ENCODE measurements at regions not wholly inside any gene's neighbourhood (a gene's known extent, or its start where the extent isn't known, plus 50 kb on each side); places are given as distances from the start of the nearest gene placed in this dataset.
"Not testable (repeated sequence)": the region's sequence is repeated elsewhere in the genome, so short reads cannot be mapped to it uniquely, and the experiment has no call there.

DNA sequence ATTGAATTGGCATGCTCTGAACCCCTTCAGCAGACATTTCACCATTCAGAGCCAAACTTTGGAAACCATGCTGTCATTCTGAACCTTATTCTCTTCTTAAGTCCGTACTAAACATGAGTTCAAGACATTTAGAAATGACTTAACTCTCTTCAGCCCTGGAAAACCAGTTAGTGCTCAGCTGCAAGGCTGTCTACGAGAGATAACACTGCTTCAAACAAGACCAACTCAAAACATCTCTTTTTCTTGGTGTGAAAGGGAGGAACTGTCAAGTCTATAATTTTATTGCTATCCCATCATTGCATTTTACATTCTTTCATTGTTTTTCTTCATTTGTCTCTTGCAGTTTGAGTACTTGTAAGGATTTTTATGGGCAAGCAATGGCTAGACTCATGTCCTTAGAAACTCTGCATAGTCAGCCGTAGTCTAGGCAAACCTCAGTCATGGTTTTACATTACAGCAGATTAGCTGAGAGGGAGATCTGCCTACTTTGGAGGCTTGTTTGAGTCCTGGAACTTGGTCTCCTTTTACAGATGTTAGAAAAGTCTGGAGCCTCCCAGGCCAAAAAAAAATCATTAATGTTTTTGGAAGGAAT is 120.6 kb upstream of the JADE1 start:
- DNase-seq (ENCODE audit: low spot score) = no peak

DNA sequence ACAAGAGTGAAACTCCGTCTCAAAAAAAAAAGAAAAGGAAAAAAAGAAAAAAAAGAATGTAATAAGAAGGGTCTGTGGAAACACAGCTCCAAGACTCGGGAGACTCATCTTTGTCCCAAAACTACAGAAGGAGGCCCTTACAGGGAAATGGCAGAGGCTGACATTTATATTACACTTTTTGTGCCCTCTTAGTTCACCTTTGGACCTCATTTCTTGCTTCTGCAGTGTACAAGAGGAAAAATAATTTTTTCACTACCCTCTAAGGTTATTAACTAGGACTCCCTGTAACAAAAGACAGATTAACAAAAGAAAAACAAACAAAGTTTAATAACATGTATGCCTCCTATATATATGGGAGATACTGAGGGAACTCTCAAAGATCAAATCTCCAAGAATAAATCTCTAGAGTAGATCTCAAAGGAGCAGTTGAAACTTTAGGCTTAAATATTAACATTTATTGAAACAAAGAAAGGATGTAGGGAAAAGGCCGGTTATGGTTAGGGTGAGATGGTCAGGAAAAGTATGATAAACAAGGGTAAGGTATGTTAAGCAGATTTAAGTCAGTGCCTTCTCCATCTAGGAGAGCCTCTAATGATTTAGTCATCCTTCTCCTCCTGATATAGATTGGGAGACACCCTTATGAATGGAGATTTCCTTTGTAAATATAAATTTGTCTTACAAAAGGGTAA is 121.3 kb upstream of the JADE1 start:
- no peak for DNase-seq (ENCODE audit: low spot score)

DNA sequence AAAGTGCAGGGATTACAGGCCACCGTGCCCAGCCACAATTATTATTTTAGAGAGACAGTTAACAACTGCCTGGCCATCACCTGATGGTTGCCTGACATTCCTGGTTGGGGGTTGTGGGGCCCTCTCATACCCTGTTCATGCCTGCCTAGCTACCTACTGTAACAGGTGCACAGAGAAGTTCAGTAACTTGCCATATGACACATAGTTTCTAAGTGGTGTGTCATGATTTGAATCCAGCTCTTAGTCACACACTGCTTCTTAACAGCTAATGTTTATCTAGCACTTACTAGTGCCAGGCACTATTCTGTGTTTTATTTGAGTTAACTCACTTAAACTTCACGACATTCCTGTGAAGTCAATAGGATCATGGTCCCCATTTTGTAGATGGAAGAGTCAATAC is 122.7 kb upstream of the JADE1 start:
- DNase-seq (ENCODE audit: low spot score) = no peak

DNA sequence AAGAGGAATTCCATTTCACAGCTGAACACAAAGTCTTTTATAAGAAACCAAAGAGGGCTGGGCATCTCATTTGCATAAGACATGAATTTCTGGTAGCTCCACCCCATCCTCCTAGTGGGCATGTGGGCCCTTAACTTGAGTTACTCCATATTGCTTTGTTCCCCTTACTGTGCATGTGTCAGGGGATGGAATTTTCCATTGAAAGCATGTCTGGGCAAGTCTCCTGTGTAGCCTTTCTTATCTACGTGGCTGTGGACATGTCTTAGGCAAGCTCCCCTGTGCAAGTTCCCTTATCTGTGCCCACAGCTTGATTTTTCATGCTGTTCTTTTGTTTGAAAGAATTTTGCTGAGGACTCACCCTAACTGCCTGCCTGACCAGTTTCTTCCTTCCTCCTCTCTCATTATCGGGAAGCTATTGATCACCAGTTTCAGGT is 123.5 kb upstream of the JADE1 start:
- DNase-seq (ENCODE audit: low spot score) = no peak

- DNase-seq (ENCODE audit: low spot score) = no peak
Observed at GRCh38 chr4:128684016-128684415, 125.5 kb upstream of the JADE1 start.

DNA sequence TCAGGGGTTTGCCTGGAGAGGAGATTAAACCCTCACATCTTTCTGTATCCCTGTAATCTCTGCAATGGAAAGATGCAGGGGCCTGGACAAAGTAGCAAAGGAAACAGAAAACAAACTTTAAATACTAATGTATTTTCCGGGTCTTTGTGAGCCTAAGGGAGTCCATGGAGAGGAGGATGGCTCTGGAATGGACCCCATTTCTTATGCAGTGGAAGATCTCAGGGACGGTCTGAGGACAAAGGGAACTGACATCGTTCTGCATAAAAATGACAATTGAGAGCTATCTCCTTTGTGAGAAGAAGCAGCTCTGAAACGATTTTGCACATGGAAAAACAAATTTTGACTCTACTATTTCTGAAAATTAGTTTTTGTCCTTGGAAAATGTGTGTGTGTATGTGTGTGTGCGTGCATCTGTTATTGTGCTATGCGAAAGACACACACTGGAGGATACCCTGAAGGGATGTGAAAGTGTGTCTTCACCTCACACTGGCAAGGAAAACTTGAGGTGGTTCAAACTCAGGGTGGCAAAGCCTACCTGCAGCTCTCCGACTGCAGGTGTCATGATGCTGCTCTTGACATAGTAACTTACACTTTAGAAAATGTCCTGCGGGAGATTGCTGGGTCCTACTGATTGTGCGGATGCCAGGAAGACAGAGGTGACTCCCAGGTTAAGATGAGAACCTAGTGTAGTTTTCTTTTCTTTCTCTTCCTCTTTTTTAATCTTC is 126.4 kb upstream of the JADE1 start:
- no peak for DNase-seq (ENCODE audit: low spot score)

DNA sequence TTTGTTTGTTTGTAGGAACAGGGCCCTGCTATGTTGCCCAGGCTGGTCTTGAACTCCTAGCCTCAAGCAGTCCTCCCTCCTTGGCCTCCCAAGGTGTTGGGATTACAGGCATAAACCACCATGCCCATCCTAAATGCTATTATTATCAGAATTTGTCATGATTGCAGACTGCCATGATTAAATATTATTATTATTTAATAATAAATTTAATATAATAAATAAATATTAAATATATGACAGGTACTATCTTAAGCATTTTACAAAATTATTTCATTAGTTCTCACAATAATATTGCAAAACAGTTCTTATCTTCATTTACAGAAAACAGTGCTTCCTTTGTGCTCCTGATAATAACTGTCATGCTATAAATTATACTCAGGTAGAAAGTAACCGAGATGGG is 133.4 kb upstream of the JADE1 start:
- DNase-seq (ENCODE audit: low spot score) = no peak

DNA sequence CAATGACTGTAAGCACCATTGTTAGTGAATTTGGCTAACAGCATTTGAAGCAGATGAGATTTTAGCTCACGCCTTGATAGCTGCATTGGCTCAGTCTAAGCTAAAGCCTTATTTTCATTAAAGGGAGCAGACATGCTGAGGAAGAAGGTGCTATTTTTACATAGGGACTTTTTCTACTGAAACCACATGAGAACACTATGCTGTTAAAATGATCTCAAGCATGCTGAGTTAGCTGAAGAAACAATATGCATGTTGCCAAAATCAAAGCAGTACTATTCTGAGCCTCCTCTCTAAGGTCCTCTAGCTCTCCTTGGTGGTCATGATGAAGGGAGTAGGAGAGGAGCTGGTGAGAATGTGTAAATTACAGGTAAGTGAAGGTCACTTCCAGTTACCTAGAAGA is 134.4 kb upstream of the JADE1 start:
- DNase-seq (ENCODE audit: low spot score) = no peak

DNA sequence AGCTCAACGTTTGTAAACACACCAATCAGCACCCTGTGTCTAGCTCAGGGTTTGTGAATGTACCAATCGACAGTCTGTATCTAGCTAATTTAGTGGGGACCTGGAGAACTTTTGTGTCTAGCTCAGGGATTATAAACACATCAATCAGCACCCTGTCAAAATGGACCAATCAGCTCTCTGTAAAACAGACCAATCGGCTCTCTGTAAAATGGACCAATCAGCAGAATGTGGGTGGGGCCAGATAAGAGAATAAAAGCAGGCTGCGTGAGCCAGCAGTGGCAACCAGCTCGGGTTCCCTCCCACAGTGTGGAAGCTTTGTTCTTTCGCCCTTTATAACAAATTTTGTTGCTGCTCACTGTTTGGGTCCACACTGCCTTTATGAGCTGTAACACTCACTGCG is 136.3 kb upstream of the JADE1 start:
- DNase-seq (ENCODE audit: low spot score) = not testable (repeated sequence)

DNA sequence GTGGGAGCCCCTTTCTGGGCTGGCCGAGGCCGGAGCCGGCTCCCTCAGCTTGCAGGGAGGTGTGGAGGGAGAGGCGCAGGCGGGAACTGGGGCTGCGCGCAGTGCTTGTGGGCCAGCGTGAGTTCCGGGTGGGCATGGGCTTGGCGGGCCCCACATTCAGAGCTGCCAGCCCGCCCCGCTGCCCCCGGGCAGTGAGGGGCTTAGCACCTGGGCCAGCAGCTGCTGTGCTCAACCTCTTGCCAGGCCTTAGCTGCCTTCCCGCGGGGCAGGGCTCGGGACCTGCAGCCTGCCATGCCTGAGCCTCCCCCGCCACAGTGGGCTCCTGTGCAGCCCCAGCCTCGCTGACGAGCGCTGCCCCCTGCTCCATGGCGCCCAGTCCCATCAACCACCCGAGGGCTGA is 136.9 kb upstream of the JADE1 start:
- not testable (repeated sequence) for DNase-seq (ENCODE audit: low spot score)

GRCh38 chr4:128670513-128670912 is 139.0 kb upstream of the JADE1 start:
- DNase-seq (ENCODE audit: low spot score) = no peak

DNA sequence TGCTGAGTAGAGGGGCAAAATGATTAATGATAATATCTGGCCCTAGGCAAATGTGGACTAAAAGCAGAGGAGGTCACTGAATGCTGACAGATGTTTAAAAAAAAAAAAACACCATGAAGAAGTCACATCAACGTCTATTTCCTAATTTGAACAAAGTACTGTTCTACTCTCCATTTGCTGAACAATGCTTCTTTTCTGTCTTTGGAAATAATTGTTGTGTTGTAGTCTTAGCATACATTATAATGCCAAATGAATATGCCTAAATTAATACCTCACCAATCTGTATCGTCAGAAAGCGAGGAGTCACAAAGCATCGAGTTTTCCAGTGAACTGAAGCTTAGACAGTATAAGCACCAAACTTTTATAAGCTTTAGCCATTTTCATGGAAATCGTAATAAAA is 140.9 kb upstream of the JADE1 start:
- peak; percentile 50 for DNase-seq (ENCODE audit: low spot score)

DNA sequence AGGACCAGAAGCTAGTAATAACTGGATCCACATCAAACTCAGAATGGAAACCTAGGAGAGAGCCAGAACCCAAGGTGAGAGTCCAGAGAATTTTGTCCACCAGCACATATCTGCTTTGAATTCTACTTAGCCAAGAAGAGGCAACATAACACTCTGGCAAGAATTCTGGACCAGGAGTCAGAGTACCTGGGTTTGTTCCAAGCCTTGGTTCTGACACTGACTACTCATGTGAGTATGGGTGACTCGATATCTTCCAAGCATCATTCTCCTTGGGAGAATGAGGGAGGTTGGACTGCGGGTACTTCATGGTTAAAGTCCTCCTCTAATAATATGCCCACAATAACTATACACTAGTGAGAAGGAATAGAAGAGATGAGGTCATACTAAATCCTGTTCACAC is 144.0 kb upstream of the JADE1 start:
- no peak for DNase-seq (ENCODE audit: low spot score)

GRCh38 chr4:128663325-128663724 is 146.2 kb upstream of the JADE1 start:
- DNase-seq (ENCODE audit: low spot score) = no peak

DNA sequence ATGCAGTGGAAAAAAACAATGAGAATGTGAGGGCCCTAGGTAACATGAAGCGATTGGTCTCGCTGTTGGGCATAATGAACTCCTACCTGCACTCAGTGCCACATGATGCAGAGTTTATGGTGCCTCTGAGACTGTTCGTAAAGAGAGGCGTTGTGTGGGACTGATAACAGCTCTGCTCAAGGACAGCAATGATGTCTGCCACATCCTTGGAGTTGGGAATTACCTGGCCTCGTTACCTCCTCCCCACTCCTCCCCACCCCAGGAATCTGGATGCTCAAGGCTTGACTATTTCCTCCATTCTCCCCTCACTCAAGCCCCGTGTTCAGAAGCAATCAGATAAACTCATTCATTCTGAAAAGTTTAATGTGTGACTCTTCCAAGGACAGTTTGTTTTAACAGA is 148.0 kb upstream of the JADE1 start:
- no peak for DNase-seq (ENCODE audit: low spot score)

- DNase-seq (ENCODE audit: low spot score) = peak; percentile 94
Observed at GRCh38 chr4:128660361-128661215, 148.9 kb upstream of the JADE1 start.

GRCh38 chr4:128658214-128658631 is 151.3 kb upstream of the JADE1 start:
- DNase-seq (ENCODE audit: low spot score) = no peak

GRCh38 chr4:128657638-128658037 is 151.9 kb upstream of the JADE1 start:
- DNase-seq (ENCODE audit: low spot score) = no peak

- DNase-seq (ENCODE audit: low spot score) = no peak
Observed at GRCh38 chr4:128654465-128654864, 155.0 kb upstream of the JADE1 start.

DNA sequence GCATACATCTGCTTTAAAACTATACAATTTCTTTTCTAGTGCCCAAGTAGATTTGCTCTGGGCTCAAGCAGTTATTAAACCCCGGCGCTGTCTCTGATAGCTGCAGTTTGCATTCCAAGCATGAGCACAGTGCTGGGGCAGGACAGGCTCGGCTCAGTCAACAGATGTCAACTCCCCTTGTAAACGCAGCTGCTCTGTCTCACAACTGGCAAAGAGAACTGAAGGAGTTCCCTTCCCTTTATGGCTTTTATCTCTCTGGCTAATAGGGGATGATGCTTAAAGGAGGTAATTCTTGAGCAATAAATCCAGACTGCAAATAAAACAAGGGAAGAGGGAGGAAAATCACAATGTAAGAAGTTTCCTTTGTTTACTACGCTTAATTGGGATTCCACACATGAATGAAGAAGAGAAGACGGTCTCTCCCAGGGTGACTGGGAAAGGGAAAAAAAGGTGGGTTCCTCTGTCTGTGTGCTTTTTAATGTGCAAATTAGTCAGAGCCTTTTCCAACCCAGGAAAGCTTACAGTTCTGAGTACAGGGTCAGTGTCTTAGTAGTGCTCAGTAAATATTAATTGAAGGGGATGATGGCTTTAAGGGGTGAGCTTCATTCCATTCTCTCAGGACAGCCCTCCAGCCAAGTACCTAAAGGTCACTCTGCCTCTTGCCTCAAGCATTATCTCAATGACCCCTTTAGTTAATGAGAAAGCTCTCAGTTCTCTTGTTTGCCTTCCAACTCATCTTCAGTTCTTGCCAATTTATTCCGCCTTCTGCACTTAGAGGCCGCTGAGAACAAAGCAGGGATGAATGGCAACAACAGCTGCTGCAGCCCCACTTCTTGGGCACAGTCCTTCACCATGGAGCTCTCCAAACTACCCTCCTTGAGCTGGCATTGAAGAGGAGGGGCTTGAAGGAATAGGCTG is 155.7 kb upstream of the JADE1 start:
- no peak for DNase-seq (ENCODE audit: low spot score)

DNA sequence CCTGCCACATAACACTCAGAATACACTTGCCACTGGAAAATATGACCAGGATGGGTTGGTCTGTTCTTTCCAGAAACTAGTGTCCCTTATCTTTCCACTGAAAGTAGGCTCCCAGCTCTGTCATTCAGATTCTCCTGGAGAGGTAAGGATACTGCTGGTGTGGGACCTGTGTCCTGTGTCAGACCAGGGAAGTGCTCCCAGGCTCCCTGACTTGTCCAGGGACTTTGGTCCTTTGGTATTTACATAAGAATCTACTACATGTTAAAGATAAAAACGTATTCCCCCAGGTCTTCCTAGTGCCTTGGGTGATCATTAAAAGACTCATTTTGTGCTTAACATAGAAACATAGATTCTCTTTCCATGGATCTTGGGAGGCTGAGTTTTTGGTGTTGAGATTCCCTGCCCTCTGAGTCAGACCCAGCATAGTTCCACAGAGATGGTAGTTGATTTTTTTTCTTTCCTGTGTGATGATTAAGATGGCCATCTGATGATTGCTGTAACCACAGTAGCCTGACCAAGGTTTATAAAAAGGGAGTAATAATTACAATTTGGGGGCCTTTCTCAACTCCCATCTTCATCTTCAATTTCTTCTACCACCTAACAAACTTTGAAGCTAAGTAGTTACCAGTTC is 159.8 kb upstream of the JADE1 start:
- no peak for DNase-seq (ENCODE audit: low spot score)
